ENCODE measurements at regions not wholly inside any gene's neighbourhood (a gene's known extent, or its start where the extent isn't known, plus 50 kb on each side); places are given as distances from the start of the nearest gene placed in this dataset.

DNA sequence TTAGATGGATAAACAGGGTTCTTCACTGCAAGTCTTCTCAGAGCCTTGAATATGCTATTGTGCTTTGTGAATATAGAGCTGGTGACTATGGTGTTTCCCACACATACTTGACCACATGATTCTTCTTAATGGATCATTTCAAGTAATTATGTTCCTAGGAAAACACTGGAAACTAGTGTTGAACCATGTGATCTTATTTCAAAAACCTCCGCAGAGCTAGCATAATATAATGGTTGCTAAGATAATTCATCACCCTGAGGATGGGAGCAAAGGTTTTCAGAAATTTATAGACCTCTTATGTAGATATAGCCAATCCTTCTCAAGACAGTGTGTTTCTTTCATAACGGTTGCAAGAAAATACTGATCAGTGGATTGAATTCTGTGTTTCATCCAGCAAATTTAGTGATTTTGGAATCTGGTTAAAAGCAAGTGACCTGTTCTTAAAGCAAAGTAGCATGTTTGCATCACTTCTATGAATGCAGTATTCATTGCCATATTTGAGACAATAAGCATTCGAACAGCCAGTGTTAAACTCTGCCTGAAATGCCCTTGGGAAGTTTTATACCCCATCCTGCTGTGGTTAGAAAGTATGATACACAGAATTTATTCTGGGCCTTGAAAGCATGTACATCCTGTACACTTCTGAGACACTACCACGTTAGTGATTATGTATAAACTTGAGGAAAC, 341.0 kb upstream of the E2F7 start:
- DNase-seq (ENCODE audit: low spot score) = no peak

GRCh38 chr12:77402716-77403115, 337.3 kb upstream of the E2F7 start:
- DNase-seq (ENCODE audit: low spot score) = no peak

GRCh38 chr12:77401770-77402081, 336.4 kb upstream of the E2F7 start:
- no peak for DNase-seq (ENCODE audit: low spot score)

- no peak for DNase-seq (ENCODE audit: low spot score)
Measured at GRCh38 chr12:77401064-77401769, 335.8 kb upstream of the E2F7 start.

DNA sequence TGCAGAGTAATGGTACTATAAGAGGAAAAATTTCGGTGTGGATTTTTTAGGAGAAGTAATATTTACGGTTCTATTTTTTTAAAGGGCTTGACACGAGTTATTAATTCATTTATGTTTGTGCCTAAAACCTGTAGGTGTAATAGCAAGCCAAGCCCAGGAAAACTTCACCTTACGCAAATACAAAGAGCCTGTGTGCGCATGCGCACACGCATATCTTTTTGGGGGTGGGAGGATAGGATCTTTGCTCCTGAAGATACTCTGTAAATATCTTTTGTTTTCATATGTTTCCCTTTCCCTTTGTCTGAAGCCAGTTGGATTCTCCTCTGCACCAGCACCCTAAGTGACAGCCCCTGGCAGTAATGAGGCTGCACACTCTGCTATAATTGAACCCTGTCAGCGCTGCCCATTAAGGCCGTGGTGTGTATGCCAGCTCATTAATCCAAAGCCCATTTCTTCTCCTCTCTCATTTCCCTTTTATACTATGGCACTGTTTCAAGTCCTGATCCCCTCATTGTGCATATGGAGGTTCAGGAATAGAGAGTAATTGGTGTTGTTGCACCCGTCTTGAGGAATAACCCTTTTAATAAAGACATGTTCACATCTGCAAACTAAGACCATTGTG, 327.2 kb upstream of the E2F7 start:
- DNase-seq (ENCODE audit: low spot score) = no peak

GRCh38 chr12:77388445-77389265, 323.3 kb upstream of the E2F7 start:
- DNase-seq (ENCODE audit: low spot score) = no peak

DNA sequence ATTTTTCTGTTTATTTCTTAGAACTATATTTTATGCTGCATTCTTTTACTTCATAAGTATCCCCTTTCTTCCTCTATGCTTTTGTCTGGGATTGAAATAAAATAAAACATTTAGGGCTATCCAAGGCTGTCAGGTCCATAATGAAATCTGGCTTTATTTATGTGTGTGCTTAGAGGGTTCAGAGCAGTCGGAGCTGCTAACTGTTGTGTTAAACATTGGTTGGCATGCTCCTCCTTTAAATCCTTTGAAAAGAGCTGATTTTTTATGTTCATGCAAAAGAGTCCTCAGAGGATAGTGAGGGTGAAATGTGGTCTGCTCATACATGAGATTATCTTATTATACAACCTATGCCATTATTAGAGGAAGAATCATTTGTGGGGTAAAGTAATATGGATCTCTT, 322.3 kb upstream of the E2F7 start:
- no peak for DNase-seq (ENCODE audit: low spot score)

- no peak for DNase-seq (ENCODE audit: low spot score)
Measured at GRCh38 chr12:77387214-77387613, 321.8 kb upstream of the E2F7 start.

DNA sequence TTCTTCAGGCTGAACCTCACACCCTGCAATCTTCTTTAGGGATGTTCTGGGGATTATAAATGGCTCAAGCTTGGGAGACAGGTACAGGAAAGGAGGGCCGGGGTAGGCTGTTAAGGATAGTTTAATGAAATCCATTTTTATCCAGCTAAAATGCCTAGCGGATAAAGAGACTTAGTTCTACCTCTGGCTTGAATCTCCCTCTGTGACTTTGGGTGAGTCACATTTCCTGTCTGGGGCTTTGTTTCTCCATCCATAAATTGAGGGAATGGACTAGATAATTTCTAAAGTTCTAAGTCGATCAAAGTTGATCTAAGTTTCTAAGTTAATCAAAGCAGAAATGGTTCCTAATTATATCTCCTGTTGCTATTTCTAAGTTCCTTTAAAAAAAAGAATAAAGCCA, 319.6 kb upstream of the E2F7 start:
- no peak for DNase-seq (ENCODE audit: low spot score)

GRCh38 chr12:77382096-77382742, 316.9 kb upstream of the E2F7 start:
- no peak for DNase-seq (ENCODE audit: low spot score)

DNA sequence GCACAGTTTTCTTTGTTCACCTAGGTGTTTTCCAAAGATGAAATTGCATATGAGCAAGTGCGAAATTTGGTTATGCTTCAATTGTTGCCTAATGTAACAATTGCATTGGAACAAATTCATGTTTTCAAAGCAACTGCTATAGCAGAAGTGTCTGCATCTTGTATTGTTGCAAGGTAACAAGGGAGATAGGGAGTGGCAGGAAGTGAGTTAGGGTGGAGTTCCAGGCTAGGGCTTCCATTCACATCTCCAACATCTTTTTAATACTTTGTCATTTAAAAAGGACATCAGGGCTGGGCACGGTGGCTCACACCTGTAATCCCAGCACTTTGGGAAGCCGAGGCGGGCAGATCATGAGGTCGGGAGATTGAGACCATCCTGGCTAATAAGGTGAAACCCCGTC, 312.3 kb upstream of the E2F7 start:
- DNase-seq (ENCODE audit: low spot score) = no peak

DNA sequence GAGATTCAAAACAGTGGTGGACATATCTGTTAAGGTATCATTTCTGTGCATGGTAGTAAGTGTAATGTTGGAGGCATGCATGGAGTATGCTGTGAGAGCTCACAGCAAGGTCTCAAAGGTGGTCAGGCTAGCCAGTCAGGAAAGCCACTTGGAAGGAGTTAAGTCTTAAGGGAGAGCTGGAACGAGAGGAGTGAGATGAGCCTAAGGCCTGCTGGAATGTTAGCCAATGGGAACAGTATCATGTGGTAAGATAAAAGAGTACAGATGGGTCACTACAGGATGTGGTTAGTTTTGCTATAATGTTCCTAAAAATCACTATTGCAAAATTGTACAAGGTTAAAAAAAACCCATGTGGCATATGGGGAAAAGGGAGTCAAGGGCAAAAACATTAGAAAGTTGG, 311.7 kb upstream of the E2F7 start:
- no peak for DNase-seq (ENCODE audit: low spot score)

- no peak for DNase-seq (ENCODE audit: low spot score)
Measured at GRCh38 chr12:77374673-77375072, 309.3 kb upstream of the E2F7 start.

DNA sequence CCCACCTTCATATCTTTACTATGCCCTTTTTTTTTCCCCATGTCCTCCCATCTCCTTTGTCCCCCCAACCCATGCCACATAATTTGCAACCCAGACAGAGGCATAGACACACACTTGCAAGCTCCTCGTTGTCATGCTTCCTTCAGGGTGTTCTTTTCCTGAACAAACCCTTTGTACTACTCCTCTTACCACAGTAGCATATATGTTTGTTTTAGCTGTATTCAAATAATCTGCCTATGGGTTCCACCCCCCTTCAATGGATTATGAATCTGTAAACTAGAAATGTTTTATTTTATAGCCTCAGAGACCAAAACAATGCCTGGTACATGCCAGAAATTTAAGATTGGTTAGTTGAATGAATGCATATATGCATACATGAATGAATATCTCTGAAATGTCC, 307.1 kb upstream of the E2F7 start:
- no peak for DNase-seq (ENCODE audit: low spot score)

GRCh38 chr12:77372026-77372425, 306.7 kb upstream of the E2F7 start:
- no peak for DNase-seq (ENCODE audit: low spot score)

DNA sequence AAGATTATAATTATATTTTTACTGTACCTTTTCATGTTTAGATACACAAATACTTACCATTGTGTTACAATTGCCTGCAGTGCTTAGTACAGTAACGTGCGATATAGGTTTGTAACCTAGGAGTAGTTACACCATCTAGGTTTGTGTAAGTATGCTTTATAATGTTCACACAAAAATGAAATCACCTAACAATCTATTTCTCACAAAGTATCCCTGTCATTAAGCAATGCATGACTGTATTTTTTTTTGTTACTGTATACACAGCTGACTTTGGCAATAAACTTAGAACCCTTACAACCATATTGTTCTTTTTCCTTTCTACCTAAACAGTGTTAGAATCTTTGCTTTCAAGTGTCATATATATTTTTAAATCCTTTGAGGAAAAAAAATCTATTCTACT, 303.0 kb upstream of the E2F7 start:
- no peak for DNase-seq (ENCODE audit: low spot score)

DNA sequence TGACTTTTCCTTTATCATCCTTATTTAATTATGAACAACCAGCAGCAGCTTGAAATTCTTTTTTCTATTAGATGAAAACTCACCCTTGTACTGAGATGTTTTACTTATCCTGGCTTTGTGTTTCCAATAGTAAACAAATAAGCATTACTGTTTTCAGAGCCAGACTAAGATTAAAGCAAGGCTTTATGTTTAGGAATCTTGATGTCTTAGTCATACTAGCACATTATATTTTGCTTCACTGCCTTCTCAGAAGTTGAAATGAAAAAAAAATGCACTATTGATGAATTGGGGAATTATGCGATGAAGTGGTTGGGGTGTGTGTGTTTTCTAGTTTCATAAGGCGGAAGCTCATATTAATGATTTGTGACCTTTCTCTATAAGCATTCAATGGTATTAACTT, 301.2 kb upstream of the E2F7 start:
- DNase-seq (ENCODE audit: low spot score) = no peak

- no peak for DNase-seq (ENCODE audit: low spot score)
Measured at GRCh38 chr12:77364400-77364799, 299.0 kb upstream of the E2F7 start.

GRCh38 chr12:77362509-77363210, 297.3 kb upstream of the E2F7 start:
- no peak for DNase-seq (ENCODE audit: low spot score)

DNA sequence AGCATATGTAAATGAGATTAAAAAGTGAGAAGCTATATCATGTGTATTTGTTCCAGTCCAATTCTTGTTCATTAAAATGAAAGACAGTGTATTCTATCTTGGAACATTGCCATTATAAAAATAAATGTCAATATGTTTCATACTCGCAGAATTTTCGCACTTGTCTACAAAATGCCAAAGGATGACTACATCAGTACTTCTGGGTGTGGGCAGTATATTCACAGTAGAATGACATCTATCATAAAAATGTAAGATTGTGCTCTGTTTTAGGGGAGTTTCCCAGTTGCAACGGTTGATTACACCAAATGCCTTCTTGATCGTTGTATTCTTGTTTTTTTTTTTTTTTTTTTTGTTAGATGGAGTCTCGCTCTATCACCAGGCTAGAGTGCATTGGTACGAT, 292.3 kb upstream of the E2F7 start:
- no peak for DNase-seq (ENCODE audit: low spot score)

GRCh38 chr12:77354766-77355362, 289.5 kb upstream of the E2F7 start:
- no peak for DNase-seq (ENCODE audit: low spot score)

Measured in mesenteric fat pad (tissue), 1 donor.